Fibroblast of skin of right biceps (primary cell): ENCODE measurements at regions not wholly inside any gene's neighbourhood (a gene's known extent, or its start where the extent isn't known, plus 50 kb on each side); places are given as distances from the start of the nearest gene placed in this dataset.

Experiments used
- DNase-seq: peaks from one replicate; pipeline ENCODE4 v3.0.0-alpha.2; 2013

- DNase-seq = no peak
Observed at GRCh38 chr10:123562811-123563580, 103.2 kb upstream of the GPR26 start.

- no peak for DNase-seq
Observed at GRCh38 chr10:123563581-123563855, 102.6 kb upstream of the GPR26 start.

GRCh38 chr10:123563994-123564393 is 102.2 kb upstream of the GPR26 start:
- DNase-seq = no peak

- DNase-seq = no peak
Observed at GRCh38 chr10:123564631-123565030, 101.5 kb upstream of the GPR26 start.

- DNase-seq = no peak
Observed at GRCh38 chr10:123565691-123566660, 100.2 kb upstream of the GPR26 start.

- no peak for DNase-seq
Observed at GRCh38 chr10:123567984-123568739, 98.0 kb upstream of the GPR26 start.

- no peak for DNase-seq
Observed at GRCh38 chr10:123568751-123569150, 97.4 kb upstream of the GPR26 start.

GRCh38 chr10:123569436-123570035 is 96.6 kb upstream of the GPR26 start:
- no peak for DNase-seq

GRCh38 chr10:123570051-123570897 is 95.9 kb upstream of the GPR26 start:
- no peak for DNase-seq

GRCh38 chr10:123570898-123571515 is 95.1 kb upstream of the GPR26 start:
- no peak for DNase-seq

GRCh38 chr10:123571978-123572377 is 94.2 kb upstream of the GPR26 start:
- DNase-seq = no peak

GRCh38 chr10:123573236-123574108 is 92.7 kb upstream of the GPR26 start:
- DNase-seq = peak; percentile 20

- no peak for DNase-seq
Observed at GRCh38 chr10:123574109-123574698, 92.0 kb upstream of the GPR26 start.

GRCh38 chr10:123575105-123575504 is 91.0 kb upstream of the GPR26 start:
- DNase-seq = no peak

- DNase-seq = no peak
Observed at GRCh38 chr10:123576706-123577105, 89.4 kb upstream of the GPR26 start.

- DNase-seq = no peak
Observed at GRCh38 chr10:123577921-123578461, 88.2 kb upstream of the GPR26 start.

- DNase-seq = no peak
Observed at GRCh38 chr10:123578721-123579120, 87.4 kb upstream of the GPR26 start.

GRCh38 chr10:123579675-123580074 is 86.5 kb upstream of the GPR26 start:
- DNase-seq = no peak

- no peak for DNase-seq
Observed at GRCh38 chr10:123580426-123580825, 85.7 kb upstream of the GPR26 start.

- DNase-seq = no peak
Observed at GRCh38 chr10:123581656-123582055, 84.5 kb upstream of the GPR26 start.
